ENCODE measurements at regions not wholly inside any gene's neighbourhood (a gene's known extent, or its start where the extent isn't known, plus 50 kb on each side); places are given as distances from the start of the nearest gene placed in this dataset.

DNA sequence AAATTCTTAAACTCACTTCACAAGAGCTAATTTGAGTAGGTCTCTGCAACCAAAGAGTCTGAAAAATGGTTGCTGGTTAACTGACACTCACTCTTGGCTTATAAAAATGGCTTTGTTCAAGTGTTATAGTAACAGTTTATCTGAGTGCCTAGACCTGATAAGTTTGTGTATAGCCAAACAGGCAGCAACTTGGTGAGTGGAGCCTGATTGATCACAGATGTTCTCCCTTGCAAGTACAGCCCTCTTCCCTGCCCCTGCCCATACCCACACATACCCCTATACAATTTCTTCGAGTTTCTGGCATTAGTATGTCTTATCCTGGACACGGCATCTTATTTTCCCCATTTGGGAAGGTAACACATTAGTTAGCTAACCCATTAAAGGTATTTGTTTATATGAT, 149.5 kb downstream of the SLC16A9 start:
- no peak overlapping the region for H3K27ac ChIP-seq (ENCODE audit: low read depth, low read length)
- RAD21 ChIA-PET (ENCODE audit: low non-redundant PET in 1 of 2, low total read pairs in 2 of 2, uncharacterized antibody in 2 of 2, unreplicated experiment in 2 of 2), result no interaction called here
- no TSS peak for BruUV-seq (replicated peaks)
- POLR2A ChIA-PET, result no interaction called here
- no peaks in the 10 kb centered on the region for H3K79me2 ChIP-seq (ENCODE audit: insufficient read depth, low read length)
- H3K27me3 ChIP-seq (ENCODE audit: insufficient read depth, low read length), result peaks cover 48% of the 10 kb centered on the region
- no peaks in the 10 kb centered on the region for H3K9me3 ChIP-seq (ENCODE audit: control insufficient read depth in 1 of 2, insufficient read depth in 1 of 2, low read depth in 1 of 2, low read length in 2 of 2)
- TF ChIP-seq SIN3A (IDR thresholded peaks at IDR 0.05; ENCODE audit: low read depth), result no peak
- TF ChIP-seq EZH2 (IDR thresholded peaks at IDR 0.05), result no peak
- no peak overlapping the region for H3K4me2 ChIP-seq (ENCODE audit: low read length)
- CTCF ChIA-PET, result no interaction called here
- no peak for DNase-seq (ENCODE audit: low read depth, low spot score)
- no peaks in the 10 kb centered on the region for H3K4me1 ChIP-seq (ENCODE audit: control insufficient read depth in 1 of 2, insufficient read depth in 2 of 2, low read length in 2 of 2)
- H4K20me1 ChIP-seq (ENCODE audit: insufficient read depth), result no peaks in the 10 kb centered on the region
- H2AFZ ChIP-seq (ENCODE audit: low read depth, low read length, poor library complexity, severe bottlenecking), result no peak overlapping the region
- H3K9me2 ChIP-seq (ENCODE audit: insufficient read depth), result no peaks in the 10 kb centered on the region
- no peak overlapping the region for H3K4me3 ChIP-seq (replicated peaks in 1 of 2; ENCODE audit: low read depth in 1 of 2, low read length in 2 of 2)
- no peak overlapping the region for H3K9ac ChIP-seq (ENCODE audit: low read length)
- no peak for ATAC-seq
- intact Hi-C loops (cut with micrococcal nuclease), result no loop called here
- no peaks in the 10 kb centered on the region for H3K36me3 ChIP-seq (ENCODE audit: control insufficient read depth in 1 of 2, insufficient read depth in 2 of 2, low read length in 2 of 2)

DNA sequence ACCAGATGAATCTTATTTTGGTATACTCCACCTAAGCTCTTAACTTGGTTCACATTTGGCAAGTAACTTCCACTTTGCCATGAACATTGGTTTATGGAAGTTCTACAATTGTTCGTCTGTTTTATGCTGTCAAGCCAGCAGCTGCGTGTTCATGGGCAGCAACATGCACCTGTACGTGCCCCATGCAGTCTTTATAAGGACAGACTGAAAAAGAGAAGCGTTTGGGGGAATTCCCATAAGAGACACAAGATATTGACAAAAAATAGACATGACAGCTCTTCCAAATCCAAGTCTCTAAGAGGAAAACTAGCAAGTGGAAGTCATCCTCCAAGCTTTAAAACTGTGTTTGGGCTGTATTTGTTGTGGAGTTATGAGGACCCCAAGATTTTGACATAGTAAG, 151.6 kb downstream of the SLC16A9 start:
- no peak for ATAC-seq
- POLR2A ChIA-PET, result no interaction called here
- Histone ChIP-seq H3K4me2 (ENCODE audit: low read length) (no peak overlapping the region), H3K79me2 (ENCODE audit: insufficient read depth, low read length) (no peaks in the 10 kb centered on the region), H3K9me2 (ENCODE audit: insufficient read depth) (no peaks in the 10 kb centered on the region), H3K4me3 (replicated peaks in 1 of 2; ENCODE audit: low read depth in 1 of 2, low read length in 2 of 2) (no peak overlapping the region), H4K20me1 (ENCODE audit: insufficient read depth) (no peaks in the 10 kb centered on the region), H3K27ac (ENCODE audit: low read depth, low read length) (no peak overlapping the region), H3K9me3 (ENCODE audit: control insufficient read depth in 1 of 2, insufficient read depth in 1 of 2, low read depth in 1 of 2, low read length in 2 of 2) (no peaks in the 10 kb centered on the region), H2AFZ (ENCODE audit: low read depth, low read length, poor library complexity, severe bottlenecking) (no peak overlapping the region), H3K36me3 (ENCODE audit: control insufficient read depth in 1 of 2, insufficient read depth in 2 of 2, low read length in 2 of 2) (no peaks in the 10 kb centered on the region), H3K4me1 (ENCODE audit: control insufficient read depth in 1 of 2, insufficient read depth in 2 of 2, low read length in 2 of 2) (no peaks in the 10 kb centered on the region), H3K9ac (ENCODE audit: low read length) (no peak overlapping the region), H3K27me3 (ENCODE audit: insufficient read depth, low read length) (peaks cover 40% of the 10 kb centered on the region)
- no peak for DNase-seq (ENCODE audit: low read depth, low spot score)
- intact Hi-C loops (cut with micrococcal nuclease), result no loop called here
- no TSS peak for BruUV-seq (replicated peaks)
- RAD21 ChIA-PET (ENCODE audit: low non-redundant PET in 1 of 2, low total read pairs in 2 of 2, uncharacterized antibody in 2 of 2, unreplicated experiment in 2 of 2), result no interaction called here
- CTCF ChIA-PET, result no interaction called here
- TF ChIP-seq RAD21 (IDR thresholded peaks at IDR 0.05; ENCODE audit: low read depth) (no peak), EGR1 (IDR thresholded peaks at IDR 0.05; ENCODE audit: low read depth) (no peak), EZH2 (IDR thresholded peaks at IDR 0.05) (no peak), TCF7L2 (IDR thresholded peaks at IDR 0.05; ENCODE audit: borderline replicate concordance, extremely low read depth, insufficient read depth, insufficient read length) (no peak), EZH2phosphoT487 (IDR thresholded peaks at IDR 0.05; ENCODE audit: borderline replicate concordance) (no peak), POLR2A (IDR thresholded peaks at IDR 0.05; ENCODE audit: borderline replicate concordance, extremely low read depth, insufficient read depth, insufficient read length) (no peak), SP1 (IDR thresholded peaks at IDR 0.05; ENCODE audit: low read depth) (no peak), YY1 (IDR thresholded peaks at IDR 0.05; ENCODE audit: extremely low read depth, insufficient replicate concordance, low read depth, low read length) (no peak)
- TF ChIP-seq, protein P1, sequence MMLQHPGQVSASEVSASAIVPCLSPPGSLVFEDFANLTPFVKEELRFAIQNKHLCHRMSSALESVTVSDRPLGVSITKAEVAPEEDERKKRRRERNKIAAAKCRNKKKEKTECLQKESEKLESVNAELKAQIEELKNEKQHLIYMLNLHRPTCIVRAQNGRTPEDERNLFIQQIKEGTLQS (IDR thresholded peaks at IDR 0.05), result no peak
- TF ChIP-seq, protein P2, sequence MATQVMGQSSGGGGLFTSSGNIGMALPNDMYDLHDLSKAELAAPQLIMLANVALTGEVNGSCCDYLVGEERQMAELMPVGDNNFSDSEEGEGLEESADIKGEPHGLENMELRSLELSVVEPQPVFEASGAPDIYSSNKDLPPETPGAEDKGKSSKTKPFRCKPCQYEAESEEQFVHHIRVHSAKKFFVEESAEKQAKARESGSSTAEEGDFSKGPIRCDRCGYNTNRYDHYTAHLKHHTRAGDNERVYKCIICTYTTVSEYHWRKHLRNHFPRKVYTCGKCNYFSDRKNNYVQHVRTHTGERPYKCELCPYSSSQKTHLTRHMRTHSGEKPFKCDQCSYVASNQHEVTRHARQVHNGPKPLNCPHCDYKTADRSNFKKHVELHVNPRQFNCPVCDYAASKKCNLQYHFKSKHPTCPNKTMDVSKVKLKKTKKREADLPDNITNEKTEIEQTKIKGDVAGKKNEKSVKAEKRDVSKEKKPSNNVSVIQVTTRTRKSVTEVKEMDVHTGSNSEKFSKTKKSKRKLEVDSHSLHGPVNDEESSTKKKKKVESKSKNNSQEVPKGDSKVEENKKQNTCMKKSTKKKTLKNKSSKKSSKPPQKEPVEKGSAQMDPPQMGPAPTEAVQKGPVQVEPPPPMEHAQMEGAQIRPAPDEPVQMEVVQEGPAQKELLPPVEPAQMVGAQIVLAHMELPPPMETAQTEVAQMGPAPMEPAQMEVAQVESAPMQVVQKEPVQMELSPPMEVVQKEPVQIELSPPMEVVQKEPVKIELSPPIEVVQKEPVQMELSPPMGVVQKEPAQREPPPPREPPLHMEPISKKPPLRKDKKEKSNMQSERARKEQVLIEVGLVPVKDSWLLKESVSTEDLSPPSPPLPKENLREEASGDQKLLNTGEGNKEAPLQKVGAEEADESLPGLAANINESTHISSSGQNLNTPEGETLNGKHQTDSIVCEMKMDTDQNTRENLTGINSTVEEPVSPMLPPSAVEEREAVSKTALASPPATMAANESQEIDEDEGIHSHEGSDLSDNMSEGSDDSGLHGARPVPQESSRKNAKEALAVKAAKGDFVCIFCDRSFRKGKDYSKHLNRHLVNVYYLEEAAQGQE (IDR thresholded peaks at IDR 0.05; ENCODE audit: low read depth), result no peak
- TF ChIP-seq, protein P3, sequence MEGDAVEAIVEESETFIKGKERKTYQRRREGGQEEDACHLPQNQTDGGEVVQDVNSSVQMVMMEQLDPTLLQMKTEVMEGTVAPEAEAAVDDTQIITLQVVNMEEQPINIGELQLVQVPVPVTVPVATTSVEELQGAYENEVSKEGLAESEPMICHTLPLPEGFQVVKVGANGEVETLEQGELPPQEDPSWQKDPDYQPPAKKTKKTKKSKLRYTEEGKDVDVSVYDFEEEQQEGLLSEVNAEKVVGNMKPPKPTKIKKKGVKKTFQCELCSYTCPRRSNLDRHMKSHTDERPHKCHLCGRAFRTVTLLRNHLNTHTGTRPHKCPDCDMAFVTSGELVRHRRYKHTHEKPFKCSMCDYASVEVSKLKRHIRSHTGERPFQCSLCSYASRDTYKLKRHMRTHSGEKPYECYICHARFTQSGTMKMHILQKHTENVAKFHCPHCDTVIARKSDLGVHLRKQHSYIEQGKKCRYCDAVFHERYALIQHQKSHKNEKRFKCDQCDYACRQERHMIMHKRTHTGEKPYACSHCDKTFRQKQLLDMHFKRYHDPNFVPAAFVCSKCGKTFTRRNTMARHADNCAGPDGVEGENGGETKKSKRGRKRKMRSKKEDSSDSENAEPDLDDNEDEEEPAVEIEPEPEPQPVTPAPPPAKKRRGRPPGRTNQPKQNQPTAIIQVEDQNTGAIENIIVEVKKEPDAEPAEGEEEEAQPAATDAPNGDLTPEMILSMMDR (IDR thresholded peaks at IDR 0.05 in 2 of 3, conservative IDR thresholded peaks at IDR 0.05 in 1 of 3; ENCODE audit: borderline replicate concordance in 1 of 3, insufficient read depth in 1 of 3, low read depth in 2 of 3, low read length in 2 of 3), result no peak
- TF ChIP-seq, protein P4, sequence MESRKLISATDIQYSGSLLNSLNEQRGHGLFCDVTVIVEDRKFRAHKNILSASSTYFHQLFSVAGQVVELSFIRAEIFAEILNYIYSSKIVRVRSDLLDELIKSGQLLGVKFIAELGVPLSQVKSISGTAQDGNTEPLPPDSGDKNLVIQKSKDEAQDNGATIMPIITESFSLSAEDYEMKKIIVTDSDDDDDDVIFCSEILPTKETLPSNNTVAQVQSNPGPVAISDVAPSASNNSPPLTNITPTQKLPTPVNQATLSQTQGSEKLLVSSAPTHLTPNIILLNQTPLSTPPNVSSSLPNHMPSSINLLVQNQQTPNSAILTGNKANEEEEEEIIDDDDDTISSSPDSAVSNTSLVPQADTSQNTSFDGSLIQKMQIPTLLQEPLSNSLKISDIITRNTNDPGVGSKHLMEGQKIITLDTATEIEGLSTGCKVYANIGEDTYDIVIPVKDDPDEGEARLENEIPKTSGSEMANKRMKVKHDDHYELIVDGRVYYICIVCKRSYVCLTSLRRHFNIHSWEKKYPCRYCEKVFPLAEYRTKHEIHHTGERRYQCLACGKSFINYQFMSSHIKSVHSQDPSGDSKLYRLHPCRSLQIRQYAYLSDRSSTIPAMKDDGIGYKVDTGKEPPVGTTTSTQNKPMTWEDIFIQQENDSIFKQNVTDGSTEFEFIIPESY (IDR thresholded peaks at IDR 0.05; ENCODE audit: extremely low read depth, insufficient replicate concordance, low read length), result no peak

Data from HCT116 (cell line).